ENCODE measurements at regions not wholly inside any gene's neighbourhood (a gene's known extent, or its start where the extent isn't known, plus 50 kb on each side); places are given as distances from the start of the nearest gene placed in this dataset.

DNA sequence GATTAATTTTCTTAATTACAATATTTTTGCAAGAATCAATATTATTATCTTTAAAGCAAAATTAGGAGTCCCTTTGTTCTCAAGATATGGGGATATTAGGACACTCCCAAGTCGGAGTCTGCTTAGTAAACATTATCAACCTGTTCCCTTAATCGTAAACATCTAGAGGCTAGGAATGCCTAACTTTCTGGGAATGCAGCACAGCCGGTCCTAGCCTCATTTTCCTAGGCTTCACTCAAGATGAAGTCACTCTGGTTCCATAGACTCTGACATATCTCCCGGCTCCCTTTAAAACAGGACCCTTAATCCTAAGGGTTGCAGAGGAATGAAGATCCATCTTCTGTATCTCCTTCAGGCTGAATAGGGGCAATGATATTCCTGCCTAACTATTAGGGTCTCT, 367.6 kb downstream of the GPM6A start:
- ATAC-seq (replicated peaks in 1 of 2) (no peak), DNase-seq (no peak)
- peaks cover 0 to 2% of the 10 kb centered on the region in 2 donors for H3K9me3 Mint-ChIP-seq
- no peaks in the 10 kb centered on the region for H3K36me3 Mint-ChIP-seq (ENCODE audit: insufficient read depth in 2 of 2)
- H3K4me3 Mint-ChIP-seq: no peak overlapping the region
- no peaks in the 10 kb centered on the region for H3K27me3 Mint-ChIP-seq (ENCODE audit: low read depth)
- no peaks in the 10 kb centered on the region for H3K4me1 Mint-ChIP-seq (ENCODE audit: low read depth)
- no peak overlapping the region for H3K27ac Mint-ChIP-seq

DNA sequence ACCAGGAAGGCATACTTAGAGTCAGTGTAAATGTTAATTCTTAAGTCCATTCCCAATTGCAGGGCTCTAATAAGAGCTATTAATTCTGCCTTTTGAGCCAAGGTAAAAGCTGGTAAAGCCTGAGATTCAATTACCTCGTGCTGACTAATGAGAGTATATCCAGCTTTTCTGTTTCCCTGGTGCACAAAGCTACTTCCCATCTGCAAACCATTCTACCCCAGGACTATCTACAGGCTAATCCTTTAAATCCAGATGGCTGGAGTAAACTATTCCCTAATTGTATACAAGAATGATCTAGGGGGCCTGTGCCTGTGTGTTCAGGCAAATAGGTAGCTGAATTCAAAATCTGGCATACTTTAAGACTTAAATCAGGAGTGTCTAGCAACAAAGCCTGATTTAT, 365.0 kb downstream of the GPM6A start:
- H3K4me3 Mint-ChIP-seq: no peak overlapping the region
- H3K9me3 Mint-ChIP-seq: peaks cover 0 to 4% of the 10 kb centered on the region in 2 donors
- no peaks in the 10 kb centered on the region for H3K27me3 Mint-ChIP-seq (ENCODE audit: low read depth)
- no peak overlapping the region for H3K27ac Mint-ChIP-seq
- H3K4me1 Mint-ChIP-seq (ENCODE audit: low read depth): no peaks in the 10 kb centered on the region
- ATAC-seq (replicated peaks in 1 of 2): no peak
- no peak for DNase-seq
- H3K36me3 Mint-ChIP-seq (ENCODE audit: insufficient read depth in 2 of 2): no peaks in the 10 kb centered on the region

DNA sequence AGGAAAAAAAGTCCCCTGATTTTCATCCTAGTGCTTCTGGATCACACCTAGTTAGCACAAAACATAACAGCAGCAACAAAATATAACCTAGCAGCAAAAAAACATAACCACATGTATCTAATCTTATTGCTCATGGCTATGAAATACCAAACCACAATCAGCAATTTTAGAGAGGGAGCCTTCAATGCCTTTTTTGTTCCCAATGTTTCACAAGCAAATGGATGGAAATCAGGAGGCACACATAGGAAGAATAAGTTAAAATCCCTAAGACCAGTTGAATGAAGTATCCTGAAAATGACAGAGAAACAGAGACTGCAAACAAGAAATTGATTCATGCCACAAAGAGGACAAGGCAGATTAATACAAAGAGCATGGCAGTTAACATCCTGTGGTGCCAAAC, 361.6 kb downstream of the GPM6A start:
- Mint-ChIP-seq H3K27me3 (ENCODE audit: low read depth) (no peaks in the 10 kb centered on the region), H3K9me3 (peaks cover 4% of the 10 kb centered on the region in 2 donors), H3K4me3 (no peak overlapping the region), H3K36me3 (ENCODE audit: insufficient read depth in 2 of 2) (no peaks in the 10 kb centered on the region), H3K27ac (no peak overlapping the region), H3K4me1 (ENCODE audit: low read depth) (no peaks in the 10 kb centered on the region)
- DNase-seq: no peak
- ATAC-seq (replicated peaks in 1 of 2): no peak

- no peak overlapping the region for H3K27ac Mint-ChIP-seq
Measured at GRCh38 chr4:175451238-175451965, 360.7 kb downstream of the GPM6A start.

GRCh38 chr4:175453456-175453855, 358.6 kb downstream of the GPM6A start:
- ATAC-seq (replicated peaks in 1 of 2): no peak
- no peak overlapping the region for H3K27ac Mint-ChIP-seq
- no peaks in the 10 kb centered on the region for H3K4me1 Mint-ChIP-seq (ENCODE audit: low read depth)
- no peaks in the 10 kb centered on the region for H3K27me3 Mint-ChIP-seq (ENCODE audit: low read depth)
- H3K36me3 Mint-ChIP-seq (ENCODE audit: insufficient read depth in 2 of 2): no peaks in the 10 kb centered on the region
- DNase-seq: no peak
- no peak overlapping the region for H3K4me3 Mint-ChIP-seq
- peaks cover 4% of the 10 kb centered on the region in 2 donors for H3K9me3 Mint-ChIP-seq

More at GRCh38 chr4:175451238-175451965, 360.7 kb downstream of the GPM6A start:
- H3K4me1 Mint-ChIP-seq (ENCODE audit: low read depth): no peaks in the 10 kb centered on the region
- no peak for ATAC-seq (replicated peaks in 1 of 2)
- DNase-seq: no peak
- no peak overlapping the region for H3K4me3 Mint-ChIP-seq
- no peaks in the 10 kb centered on the region for H3K27me3 Mint-ChIP-seq (ENCODE audit: low read depth)
- H3K9me3 Mint-ChIP-seq: peaks cover 4% of the 10 kb centered on the region in 2 donors
- H3K36me3 Mint-ChIP-seq (ENCODE audit: insufficient read depth in 2 of 2): no peaks in the 10 kb centered on the region

GRCh38 chr4:175456131-175456530, 355.9 kb downstream of the GPM6A start:
- Mint-ChIP-seq H3K4me3 (no peak overlapping the region), H3K36me3 (ENCODE audit: insufficient read depth in 2 of 2) (no peaks in the 10 kb centered on the region), H3K27ac (no peak overlapping the region), H3K4me1 (ENCODE audit: low read depth) (no peaks in the 10 kb centered on the region), H3K27me3 (ENCODE audit: low read depth) (no peaks in the 10 kb centered on the region), H3K9me3 (peaks cover under 1 to 4% of the 10 kb centered on the region in 2 donors)
- DNase-seq (no peak), ATAC-seq (replicated peaks in 1 of 2) (no peak)

GRCh38 chr4:175457956-175458355, 354.1 kb downstream of the GPM6A start:
- H3K27ac Mint-ChIP-seq: no peak overlapping the region

DNA sequence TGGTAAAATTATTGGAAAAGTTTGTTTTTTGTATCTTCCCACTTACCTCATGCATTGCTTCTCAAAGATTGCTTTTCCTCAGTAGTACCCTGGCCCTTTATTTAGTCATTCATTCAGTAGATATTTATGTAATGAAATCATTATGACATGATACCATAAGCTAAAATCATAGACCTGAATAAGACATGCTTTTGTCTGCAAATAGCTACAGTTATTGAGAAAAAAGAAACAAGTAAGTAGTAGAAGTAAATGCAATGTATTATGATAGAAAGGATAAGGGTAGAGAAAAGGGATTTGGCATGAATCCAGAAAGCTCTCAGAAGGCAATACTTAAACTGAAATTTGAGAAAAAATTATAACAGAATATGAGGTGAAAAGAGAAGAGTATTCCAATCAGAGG, 352.5 kb downstream of the GPM6A start:
- DNase-seq: no peak
- H3K36me3 Mint-ChIP-seq (ENCODE audit: insufficient read depth in 2 of 2): no peaks in the 10 kb centered on the region
- H3K9me3 Mint-ChIP-seq: peaks cover 0 to 2% of the 10 kb centered on the region in 2 donors
- no peak overlapping the region for H3K4me3 Mint-ChIP-seq
- ATAC-seq (replicated peaks in 1 of 2): no peak
- no peak overlapping the region for H3K27ac Mint-ChIP-seq
- no peaks in the 10 kb centered on the region for H3K27me3 Mint-ChIP-seq (ENCODE audit: low read depth)
- no peaks in the 10 kb centered on the region for H3K4me1 Mint-ChIP-seq (ENCODE audit: low read depth)

More at GRCh38 chr4:175457956-175458355, 354.1 kb downstream of the GPM6A start:
- ATAC-seq (replicated peaks in 1 of 2) (no peak), DNase-seq (no peak)
- no peaks in the 10 kb centered on the region for H3K4me1 Mint-ChIP-seq (ENCODE audit: low read depth)
- no peak overlapping the region for H3K4me3 Mint-ChIP-seq
- peaks cover 2 to 4% of the 10 kb centered on the region in 2 donors for H3K9me3 Mint-ChIP-seq
- no peaks in the 10 kb centered on the region for H3K27me3 Mint-ChIP-seq (ENCODE audit: low read depth)
- no peaks in the 10 kb centered on the region for H3K36me3 Mint-ChIP-seq (ENCODE audit: insufficient read depth in 2 of 2)

- DNase-seq (no peak), ATAC-seq (replicated peaks in 1 of 2) (no peak)
- Mint-ChIP-seq H3K4me1 (ENCODE audit: low read depth) (no peaks in the 10 kb centered on the region), H3K27me3 (ENCODE audit: low read depth) (no peaks in the 10 kb centered on the region), H3K9me3 (peaks cover 0 to 2% of the 10 kb centered on the region in 2 donors), H3K36me3 (ENCODE audit: insufficient read depth in 2 of 2) (no peaks in the 10 kb centered on the region), H3K27ac (no peak overlapping the region), H3K4me3 (no peak overlapping the region)
Measured at GRCh38 chr4:175460414-175460813, 351.6 kb downstream of the GPM6A start.

DNA sequence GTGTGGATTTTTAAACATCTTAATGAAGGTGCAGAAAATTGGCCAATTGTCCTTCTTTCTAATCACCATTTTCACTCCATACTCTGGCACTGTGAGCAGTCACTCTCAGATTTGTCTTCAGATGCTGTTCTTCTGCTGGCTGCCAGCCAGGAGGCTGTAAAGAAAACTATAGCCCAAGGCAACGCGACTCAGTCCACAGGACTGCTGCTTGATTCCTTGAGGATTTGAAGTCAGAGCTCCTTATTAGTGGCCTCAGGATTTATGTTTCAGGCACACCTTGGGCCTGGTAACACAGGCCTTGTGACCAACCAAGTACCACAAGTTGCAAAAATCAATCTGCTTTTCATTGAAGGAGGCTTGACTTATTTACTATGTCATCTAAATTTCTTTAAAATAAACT, 342.6 kb downstream of the GPM6A start:
- ATAC-seq (replicated peaks in 1 of 2): no peak

GRCh38 chr4:175470131-175470530, 341.9 kb downstream of the GPM6A start:
- no peak for DNase-seq
- no peaks in the 10 kb centered on the region for H3K4me1 Mint-ChIP-seq (ENCODE audit: low read depth)
- no peak overlapping the region for H3K4me3 Mint-ChIP-seq
- H3K27me3 Mint-ChIP-seq (ENCODE audit: low read depth): no peaks in the 10 kb centered on the region
- no peak for ATAC-seq (replicated peaks in 1 of 2)
- no peak overlapping the region for H3K27ac Mint-ChIP-seq
- peaks cover 6 to 9% of the 10 kb centered on the region in 2 donors for H3K9me3 Mint-ChIP-seq
- peaks cover 0 to 5% of the 10 kb centered on the region in 2 donors for H3K36me3 Mint-ChIP-seq (ENCODE audit: insufficient read depth in 2 of 2)

More for the DNA sequence above, 342.6 kb downstream of the GPM6A start:
- Mint-ChIP-seq H3K4me3 (no peak overlapping the region), H3K27ac (no peak overlapping the region), H3K9me3 (peaks cover 6 to 9% of the 10 kb centered on the region in 2 donors), H3K36me3 (ENCODE audit: insufficient read depth in 2 of 2) (peaks cover 0 to 5% of the 10 kb centered on the region in 2 donors), H3K27me3 (ENCODE audit: low read depth) (no peaks in the 10 kb centered on the region), H3K4me1 (ENCODE audit: low read depth) (no peaks in the 10 kb centered on the region)
- no peak for DNase-seq

DNA sequence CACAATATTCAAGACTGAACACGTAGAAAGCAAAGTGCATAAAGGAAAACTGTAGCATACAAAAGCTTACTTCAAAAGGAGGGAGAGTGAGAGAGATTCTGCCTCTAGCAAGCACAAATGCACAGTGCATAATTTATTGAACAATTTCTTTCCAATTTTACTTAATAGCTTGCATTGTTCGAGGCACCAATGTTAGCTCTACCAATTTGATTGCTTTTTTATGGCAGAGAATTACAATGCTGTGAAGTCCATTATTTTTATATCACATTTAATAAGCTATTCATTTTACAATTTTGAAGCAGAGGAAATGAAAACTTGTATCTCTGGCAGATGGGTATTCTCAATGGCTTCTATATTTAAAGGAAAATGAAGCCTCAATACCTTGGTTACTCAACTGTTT, 331.7 kb downstream of the GPM6A start:
- ATAC-seq (replicated peaks in 1 of 2): no peak
- Mint-ChIP-seq H3K4me1 (ENCODE audit: low read depth) (no peaks in the 10 kb centered on the region), H3K36me3 (ENCODE audit: insufficient read depth in 2 of 2) (no peaks in the 10 kb centered on the region), H3K27ac (no peak overlapping the region), H3K9me3 (no peaks in the 10 kb centered on the region), H3K27me3 (ENCODE audit: low read depth) (no peaks in the 10 kb centered on the region), H3K4me3 (no peak overlapping the region)
- no peak for DNase-seq

DNA sequence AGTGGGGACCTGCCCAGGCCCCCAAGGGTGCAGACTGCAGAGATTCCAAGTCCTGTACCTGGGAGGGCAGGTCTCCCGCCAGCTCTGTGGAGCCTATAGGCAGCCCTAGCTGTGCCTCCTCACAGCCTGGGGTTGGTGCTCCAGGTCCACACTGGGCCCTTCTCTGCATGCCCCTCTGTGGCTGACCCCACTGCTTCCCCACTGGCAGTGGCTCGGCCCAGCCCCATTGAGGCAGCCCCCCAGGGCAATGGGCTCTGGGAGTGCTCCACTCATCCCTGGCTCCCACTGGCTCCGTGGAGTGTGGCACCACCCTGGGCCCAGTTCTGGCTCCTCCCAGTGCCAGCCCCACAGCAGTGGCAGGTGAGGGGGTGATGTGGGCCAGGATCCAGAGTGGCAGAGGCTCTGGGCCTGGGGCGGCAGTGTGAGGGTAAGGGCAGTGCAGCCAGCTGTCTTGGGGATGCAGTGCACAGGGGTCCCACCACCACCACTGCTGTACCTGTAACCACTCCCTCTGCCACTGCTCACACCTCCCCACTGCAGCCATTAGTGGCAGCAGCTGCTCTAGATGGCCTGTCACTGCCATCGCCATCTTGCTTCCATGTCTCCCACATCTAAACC, 312.2 kb downstream of the GPM6A start:
- Mint-ChIP-seq H3K27me3 (ENCODE audit: low read depth) (no peaks in the 10 kb centered on the region), H3K27ac (no peak overlapping the region), H3K4me1 (ENCODE audit: low read depth) (no peaks in the 10 kb centered on the region), H3K4me3 (no peak overlapping the region), H3K9me3 (peaks cover 0 to 7% of the 10 kb centered on the region in 2 donors), H3K36me3 (ENCODE audit: insufficient read depth in 2 of 2) (peaks cover 2% of the 10 kb centered on the region in 2 donors)
- DNase-seq (no peak), ATAC-seq (replicated peaks in 1 of 2) (no peak)

- Mint-ChIP-seq H3K4me3 (no peak overlapping the region), H3K27ac (no peak overlapping the region), H3K9me3 (peaks cover 3 to 5% of the 10 kb centered on the region in 2 donors), H3K27me3 (ENCODE audit: low read depth) (no peaks in the 10 kb centered on the region), H3K36me3 (ENCODE audit: insufficient read depth in 2 of 2) (peaks cover 2% of the 10 kb centered on the region in 2 donors), H3K4me1 (ENCODE audit: low read depth) (no peaks in the 10 kb centered on the region)
- no peak for DNase-seq
- no peak for ATAC-seq (replicated peaks in 1 of 2)
Measured at GRCh38 chr4:175504318-175504717, 307.7 kb downstream of the GPM6A start.
